ENCODE measurements at regions not wholly inside any gene's neighbourhood (a gene's known extent, or its start where the extent isn't known, plus 50 kb on each side); places are given as distances from the start of the nearest gene placed in this dataset.

GRCh38 chr3:76776927-76777326, 263.0 kb upstream of the ROBO2 start:
- no peaks in the 10 kb centered on the region for H3K4me1 ChIP-seq
- TF ChIP-seq CTCF (IDR thresholded peaks at IDR 0.05) = no peak
- H3K27ac ChIP-seq = no peak overlapping the region
- H3K36me3 ChIP-seq = no peaks in the 10 kb centered on the region
- H3K4me3 ChIP-seq = no peak overlapping the region
- H3K9me3 ChIP-seq = peaks cover 6 to 15% of the 10 kb centered on the region in 2 donors
- H3K27me3 ChIP-seq = no peaks in the 10 kb centered on the region
- no peak for DNase-seq (ENCODE audit: low spot score)

- Histone ChIP-seq H3K36me3 (no peaks in the 10 kb centered on the region), H3K4me3 (no peak overlapping the region), H3K4me1 (no peaks in the 10 kb centered on the region), H3K27ac (no peak overlapping the region), H3K27me3 (no peaks in the 10 kb centered on the region), H3K9me3 (peaks cover 0 to 5% of the 10 kb centered on the region in 2 donors)
- no peak for DNase-seq (ENCODE audit: low spot score)
- TF ChIP-seq CTCF (IDR thresholded peaks at IDR 0.05) = no peak
These were observed 251.7 kb upstream of the ROBO2 start for GRCh38 chr3:76788206-76788605.

GRCh38 chr3:76789237-76789636, 250.7 kb upstream of the ROBO2 start:
- Histone ChIP-seq H3K36me3 (no peaks in the 10 kb centered on the region), H3K9me3 (no peaks in the 10 kb centered on the region), H3K4me3 (no peak overlapping the region), H3K27me3 (no peaks in the 10 kb centered on the region), H3K4me1 (no peaks in the 10 kb centered on the region), H3K27ac (no peak overlapping the region)
- TF ChIP-seq CTCF (IDR thresholded peaks at IDR 0.05) = no peak
- DNase-seq (ENCODE audit: low spot score) = no peak

- no peaks in the 10 kb centered on the region for H3K9me3 ChIP-seq
- H3K4me1 ChIP-seq = no peaks in the 10 kb centered on the region
- no peak overlapping the region for H3K27ac ChIP-seq
- TF ChIP-seq CTCF (IDR thresholded peaks at IDR 0.05) = no peak
- DNase-seq (ENCODE audit: low spot score) = no peak
- no peaks in the 10 kb centered on the region for H3K27me3 ChIP-seq
- no peaks in the 10 kb centered on the region for H3K36me3 ChIP-seq
- H3K4me3 ChIP-seq = no peak overlapping the region
These were observed 228.5 kb upstream of the ROBO2 start for GRCh38 chr3:76811418-76811817.

GRCh38 chr3:76812649-76813242, 227.2 kb upstream of the ROBO2 start:
- Histone ChIP-seq H3K4me1 (no peaks in the 10 kb centered on the region), H3K36me3 (no peaks in the 10 kb centered on the region), H3K9me3 (no peaks in the 10 kb centered on the region), H3K27ac (no peak overlapping the region), H3K4me3 (no peak overlapping the region), H3K27me3 (no peaks in the 10 kb centered on the region)
- DNase-seq (ENCODE audit: low spot score) = no peak
- no peak for TF ChIP-seq CTCF (IDR thresholded peaks at IDR 0.05)

- no peaks in the 10 kb centered on the region for H3K4me1 ChIP-seq
- no peak for DNase-seq (ENCODE audit: low spot score)
- no peaks in the 10 kb centered on the region for H3K27me3 ChIP-seq
- TF ChIP-seq CTCF (IDR thresholded peaks at IDR 0.05) = no peak
- H3K4me3 ChIP-seq = no peak overlapping the region
- no peaks in the 10 kb centered on the region for H3K36me3 ChIP-seq
- H3K9me3 ChIP-seq = no peaks in the 10 kb centered on the region
- no peak overlapping the region for H3K27ac ChIP-seq
These were observed 224.3 kb upstream of the ROBO2 start for GRCh38 chr3:76815561-76815960.
